ENCODE measurements at regions not wholly inside any gene's neighbourhood (a gene's known extent, or its start where the extent isn't known, plus 50 kb on each side); places are given as distances from the start of the nearest gene placed in this dataset.

GRCh38 chr13:29948791-29949190 lies 98.4 kb upstream of the UBL3 start:
- TF ChIP-seq CTCF (IDR thresholded peaks at IDR 0.05) (no peak), POLR2A (IDR thresholded peaks at IDR 0.05) (no peak)
